Activated CD8-positive, alpha-beta memory T cell treated with anti-CD3 and anti-CD28 coated beads, Interleukin-2, amount 50 U/mL, for 48 hours (primary cell): ENCODE measurements at regions not wholly inside any gene's neighbourhood (a gene's known extent, or its start where the extent isn't known, plus 50 kb on each side); places are given as distances from the start of the nearest gene placed in this dataset.

Experiments
- DNase-seq: peaks from one replicate; pipeline ENCODE4 v3.0.0-alpha.2; 2020

- peak; percentile 86 for DNase-seq
Measured at GRCh38 chr9:6703898-6704639, 53.7 kb upstream of the KDM4C start.

- no peak for DNase-seq
Measured at GRCh38 chr9:6702707-6703106, 55.1 kb upstream of the KDM4C start.

GRCh38 chr9:6696178-6696577, 50.6 kb upstream of the GLDC start:
- no peak for DNase-seq

GRCh38 chr9:6695121-6695814, 49.7 kb upstream of the GLDC start:
- no peak for DNase-seq
